Left kidney (tissue), 1 donor: ENCODE measurements at regions not wholly inside any gene's neighbourhood (a gene's known extent, or its start where the extent isn't known, plus 50 kb on each side); places are given as distances from the start of the nearest gene placed in this dataset.
"Not testable (repeated sequence)": the region's sequence is repeated elsewhere in the genome, so short reads cannot be mapped to it uniquely, and the experiment has no call there.

Experiments
- DNase-seq: peaks from one replicate; pipeline ENCODE4 v3.0.0-alpha.2; 2013

GRCh38 chr13:39893808-39894207 is 238.3 kb downstream of the COG6 start:
- no peak for DNase-seq

- DNase-seq, result no peak
Observed at GRCh38 chr13:39894586-39894985, 239.1 kb downstream of the COG6 start.

DNA sequence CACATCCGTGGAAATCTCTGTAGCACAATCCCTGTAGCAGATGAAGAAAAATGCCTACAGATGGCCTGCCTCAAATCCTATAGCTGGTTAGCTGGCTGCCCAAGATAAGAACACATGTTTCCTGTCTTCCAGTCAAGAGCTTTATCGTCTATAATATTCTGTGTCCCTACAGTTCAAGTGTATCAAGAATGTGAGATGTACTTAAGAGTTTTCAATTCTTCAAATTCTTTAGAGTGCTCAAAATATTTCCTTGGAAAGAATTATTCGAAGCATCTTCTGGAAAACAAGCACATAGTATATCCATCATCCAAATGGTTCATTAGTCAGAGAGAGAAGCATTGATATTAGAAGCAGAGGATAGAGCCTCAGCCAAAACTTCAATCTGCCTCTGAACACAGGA is 239.8 kb downstream of the COG6 start:
- DNase-seq, result peak; percentile 11

DNA sequence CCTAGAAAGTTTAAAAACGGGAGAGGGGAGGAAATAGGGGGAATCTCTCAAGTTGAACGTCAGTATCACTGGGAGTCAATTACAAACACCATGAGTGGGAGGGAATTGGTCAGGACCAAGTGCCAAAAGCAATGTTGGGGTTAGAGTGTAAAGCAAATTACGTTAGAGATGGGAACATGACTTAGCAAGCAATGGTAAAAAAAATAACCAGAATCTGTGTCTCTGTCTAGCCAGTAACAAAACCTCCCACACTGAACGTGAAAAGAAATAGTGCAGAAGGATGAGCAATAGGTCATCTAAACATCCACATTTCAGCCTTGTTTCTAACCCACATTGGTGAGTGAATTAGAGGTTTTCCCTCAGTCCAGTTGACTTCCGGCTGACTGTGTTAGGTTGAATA is 242.2 kb downstream of the COG6 start:
- no peak for DNase-seq

DNA sequence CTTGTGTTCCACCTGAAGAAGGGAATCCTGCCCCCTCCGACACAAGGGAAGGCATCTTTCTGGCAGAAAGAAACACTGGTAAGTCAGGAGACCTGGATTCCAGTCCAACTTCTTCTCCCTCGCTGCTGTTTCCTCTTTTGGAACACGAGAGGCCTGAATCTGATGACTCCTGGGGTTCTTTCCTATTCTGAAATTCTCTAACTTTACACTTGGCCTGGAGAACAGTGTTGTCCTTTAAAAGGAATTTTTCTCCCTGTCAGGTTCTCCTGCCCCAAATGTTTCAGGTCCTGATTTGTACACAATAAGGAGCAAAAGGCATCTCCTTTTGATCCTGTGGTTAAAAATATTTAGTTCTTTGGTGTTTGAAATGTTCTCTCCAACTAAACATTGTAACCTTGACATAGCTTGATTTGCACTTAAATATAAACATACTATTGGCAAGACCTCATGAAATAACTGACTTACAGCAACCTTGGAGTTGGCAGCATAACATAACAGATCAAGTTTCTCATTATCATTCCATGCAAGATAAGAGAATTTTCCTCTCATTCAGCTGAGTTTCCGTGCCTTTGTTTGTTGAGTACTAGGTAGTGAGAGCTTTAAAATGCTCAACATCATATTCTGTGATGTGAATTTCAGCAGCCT is 244.8 kb downstream of the COG6 start:
- DNase-seq, result no peak

GRCh38 chr13:39904959-39905358 is 249.5 kb downstream of the COG6 start:
- DNase-seq, result no peak

DNA sequence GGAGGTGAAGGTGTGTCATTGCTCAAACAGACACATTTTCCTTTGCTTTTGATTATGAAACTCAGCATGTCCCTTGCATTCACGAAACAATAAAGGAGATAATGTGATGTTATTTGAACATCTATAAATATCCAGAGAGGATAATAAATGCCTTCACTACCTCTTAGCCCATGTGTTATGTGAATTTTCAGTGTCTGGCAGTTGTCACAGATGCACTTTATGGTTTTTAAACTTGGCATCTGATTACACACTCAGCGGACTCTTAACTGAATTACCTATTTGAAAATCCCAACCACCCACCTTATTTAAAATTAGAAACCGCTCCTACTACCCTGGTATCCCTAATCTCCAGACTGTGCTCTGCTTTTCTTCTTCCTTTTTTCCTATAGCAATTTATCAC is 254.2 kb downstream of the COG6 start:
- no peak for DNase-seq

DNA sequence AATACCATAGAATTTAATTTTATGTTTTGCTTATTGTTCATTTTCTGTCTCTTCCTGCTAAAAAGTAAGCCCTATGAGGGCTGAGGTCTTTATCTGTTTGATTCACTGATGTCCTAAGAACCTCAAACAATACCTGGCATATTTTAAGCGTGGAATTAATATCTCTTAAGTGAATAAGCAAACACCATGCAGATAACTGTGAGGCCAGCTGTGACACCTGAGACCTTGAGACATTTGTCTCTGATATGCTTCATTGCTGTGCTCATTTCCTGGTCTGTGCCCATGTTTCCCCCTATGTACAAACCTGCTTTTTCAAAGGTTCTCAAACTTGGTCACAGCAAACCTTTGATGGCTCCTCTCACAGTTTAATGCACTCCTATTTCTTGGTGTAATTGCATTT is 254.6 kb downstream of the COG6 start:
- DNase-seq, result no peak

- no peak for DNase-seq
Observed at GRCh38 chr13:39910833-39911232, 255.4 kb downstream of the COG6 start.

DNA sequence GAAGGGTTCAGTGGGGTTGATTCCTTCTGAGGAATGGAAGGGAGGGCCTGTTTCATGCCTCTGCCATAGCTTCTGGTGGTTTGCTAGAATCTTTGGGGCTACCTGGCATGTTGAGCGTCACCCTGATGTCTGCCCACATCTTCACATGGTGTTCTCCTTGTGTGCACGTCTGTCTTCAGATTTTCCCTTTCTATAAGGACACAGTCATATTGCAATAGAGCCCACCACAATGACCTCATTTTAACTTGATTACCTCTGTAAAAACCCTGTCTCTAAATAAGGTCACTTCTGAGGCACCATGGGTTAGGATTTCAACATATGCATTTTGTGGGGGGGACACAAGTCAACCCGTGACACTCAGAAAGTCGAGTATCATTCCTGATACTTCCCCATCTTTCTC is 257.9 kb downstream of the COG6 start:
- DNase-seq, result no peak

GRCh38 chr13:39913928-39914327 is 258.5 kb downstream of the COG6 start:
- no peak for DNase-seq

DNA sequence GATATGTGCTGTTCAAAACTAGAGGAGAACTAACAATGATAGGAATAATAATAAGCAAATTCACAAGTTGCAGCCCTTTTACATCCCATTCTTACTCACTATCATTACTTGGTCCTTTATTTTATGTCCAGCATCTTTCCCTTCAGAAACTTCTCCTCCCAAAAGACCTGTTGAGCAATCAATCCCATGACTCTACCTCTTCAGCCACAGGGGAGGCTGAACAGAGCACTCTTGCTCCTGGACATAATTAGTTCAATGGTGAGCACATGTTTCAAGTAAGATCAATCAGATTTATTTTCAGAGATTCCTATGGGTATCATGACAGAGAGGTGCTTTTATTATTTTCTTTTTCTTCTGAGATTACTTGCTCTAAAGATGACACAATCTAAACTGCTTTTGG is 260.0 kb downstream of the COG6 start:
- no peak for DNase-seq

DNA sequence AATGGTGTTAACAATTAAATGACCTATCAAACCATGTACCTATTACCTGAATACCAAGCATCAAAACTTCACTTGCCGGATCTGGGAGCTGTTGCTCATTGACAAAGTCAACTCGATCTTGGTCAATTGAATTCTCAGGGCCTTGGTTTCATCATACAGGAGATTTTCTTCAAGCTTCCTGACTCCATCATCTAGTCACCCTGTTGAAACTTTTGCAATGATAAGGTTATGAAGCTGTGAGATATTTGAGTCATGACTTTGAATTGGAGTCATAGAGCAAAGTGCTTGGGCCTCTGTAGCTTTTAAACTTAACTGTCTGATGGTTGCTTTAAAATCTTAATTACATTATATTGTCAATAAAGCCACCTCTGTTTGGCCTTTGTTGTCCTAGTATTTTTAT is 260.9 kb downstream of the COG6 start:
- DNase-seq, result no peak

- DNase-seq, result no peak
Observed at GRCh38 chr13:39918620-39919236, 263.3 kb downstream of the COG6 start.

- DNase-seq, result no peak
Observed at GRCh38 chr13:39920613-39921012, 265.2 kb downstream of the COG6 start.

DNA sequence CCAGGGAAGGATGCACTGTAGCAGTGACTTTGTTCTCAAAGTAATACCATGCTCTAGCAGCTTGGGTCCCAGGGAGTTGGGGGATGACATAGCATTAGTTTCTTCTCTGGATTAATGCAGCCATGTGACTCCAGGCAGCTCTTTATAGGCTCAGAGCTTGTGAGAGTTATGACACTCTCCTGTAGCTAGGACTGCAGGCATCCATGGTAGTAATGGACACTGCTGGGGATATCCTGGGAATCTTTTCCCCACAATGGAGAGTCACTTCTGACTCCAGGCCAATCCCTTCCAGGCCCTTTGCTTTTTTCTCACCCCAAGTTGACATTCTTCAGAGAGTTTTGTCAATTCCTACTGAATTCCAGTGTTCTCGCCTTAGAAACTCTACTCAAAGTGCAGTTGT is 270.9 kb downstream of the COG6 start:
- no peak for DNase-seq

DNA sequence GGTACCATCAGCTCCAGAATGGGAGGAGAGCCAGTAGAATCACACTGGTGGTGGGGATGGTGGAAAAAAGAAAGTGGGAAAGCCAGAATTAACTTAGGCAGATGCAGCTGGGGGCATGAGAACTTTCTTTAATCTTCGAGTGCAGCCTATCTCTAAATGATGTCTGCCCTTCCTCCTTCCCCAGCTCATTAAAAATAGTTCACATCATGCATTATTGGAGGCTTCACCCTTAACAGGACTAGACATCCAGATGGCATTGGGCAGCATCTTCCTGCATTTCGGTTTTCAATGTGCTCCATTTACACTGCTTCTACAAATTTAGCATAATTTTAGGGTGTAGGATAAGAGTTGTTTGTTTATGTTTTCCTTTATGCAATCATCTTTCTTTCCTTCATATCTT is 272.8 kb downstream of the COG6 start:
- DNase-seq, result no peak

DNA sequence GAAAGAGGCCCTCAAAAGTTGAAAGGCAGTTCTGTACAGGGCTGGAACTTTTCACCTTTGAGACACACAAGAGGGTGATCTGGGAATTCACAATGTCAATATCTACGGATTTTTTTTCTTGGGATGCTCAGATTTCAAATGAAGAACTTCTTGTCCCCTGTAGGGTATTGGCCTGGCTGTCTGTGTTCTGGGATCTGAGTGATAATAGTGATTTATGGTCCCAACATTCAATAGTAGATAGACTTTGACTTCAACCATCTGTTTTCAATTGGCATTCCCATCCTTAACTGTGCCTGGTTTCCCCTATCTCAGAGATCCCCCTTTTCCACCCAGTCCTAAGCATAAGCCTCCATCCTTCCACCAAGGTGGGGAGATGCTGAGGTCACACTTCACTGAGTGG is 274.1 kb downstream of the COG6 start:
- no peak for DNase-seq

GRCh38 chr13:39930060-39930459 is 274.6 kb downstream of the COG6 start:
- DNase-seq, result no peak

DNA sequence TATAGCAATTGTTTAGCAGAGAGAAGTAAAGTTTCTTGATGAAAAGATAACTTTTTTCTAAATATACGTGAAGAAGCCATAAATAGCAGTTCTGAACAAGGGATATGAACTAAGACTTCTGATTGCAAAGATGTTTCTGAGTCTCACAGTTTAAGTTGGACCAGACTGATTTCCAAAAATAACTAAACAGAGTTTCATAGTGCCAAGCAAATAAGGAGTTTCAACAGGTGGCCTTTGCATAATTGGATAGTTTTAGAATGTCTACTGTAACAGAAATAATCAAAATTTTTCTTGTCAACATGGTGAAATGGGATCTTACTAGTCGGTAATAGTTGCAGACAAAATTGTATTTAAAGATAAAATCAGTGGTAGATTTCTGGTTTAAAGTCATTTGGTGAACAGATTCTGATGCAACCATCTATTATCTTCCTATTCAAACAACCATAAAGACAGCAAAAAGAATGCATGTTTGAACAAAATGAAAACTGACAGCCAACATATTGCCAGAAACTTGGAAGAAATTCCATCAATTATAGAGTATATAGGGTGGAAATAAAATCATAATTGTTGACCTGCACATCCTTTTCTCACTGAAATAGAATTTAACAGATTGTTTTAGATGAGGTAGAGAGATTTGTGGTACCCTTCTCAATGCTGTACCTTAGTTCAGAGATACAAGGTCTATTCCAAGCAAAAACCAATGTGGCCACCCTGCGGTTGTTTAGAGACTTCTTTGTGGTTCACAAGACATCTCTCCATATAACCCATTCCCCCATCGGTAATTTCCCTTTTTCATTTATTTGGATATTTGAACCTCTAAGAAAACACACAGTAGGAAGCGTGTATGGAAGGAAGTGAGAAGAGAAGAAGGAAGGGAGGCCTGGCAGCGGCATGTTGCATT is 275.3 kb downstream of the COG6 start:
- DNase-seq, result no peak

- DNase-seq, result no peak
Observed at GRCh38 chr13:39931505-39931904, 276.0 kb downstream of the COG6 start.

- DNase-seq, result not testable (repeated sequence)
Observed at GRCh38 chr13:39932514-39932913, 277.1 kb downstream of the COG6 start.

- DNase-seq, result no peak
Observed at GRCh38 chr13:39935155-39935554, 279.7 kb downstream of the COG6 start.
